HG03060 (cell line): ENCODE measurements at regions not wholly inside any gene's neighbourhood (a gene's known extent, or its start where the extent isn't known, plus 50 kb on each side); places are given as distances from the start of the nearest gene placed in this dataset.

Experiments
- ATAC-seq: cut with Tn5 transposase; IDR thresholded peaks from one replicate; pipeline ENCODE4 v1.9.1; 2021; ENCODE audit warnings: low read depth, moderate number of reproducible peaks; ENCODE audit not compliant: unreplicated experiment

DNA sequence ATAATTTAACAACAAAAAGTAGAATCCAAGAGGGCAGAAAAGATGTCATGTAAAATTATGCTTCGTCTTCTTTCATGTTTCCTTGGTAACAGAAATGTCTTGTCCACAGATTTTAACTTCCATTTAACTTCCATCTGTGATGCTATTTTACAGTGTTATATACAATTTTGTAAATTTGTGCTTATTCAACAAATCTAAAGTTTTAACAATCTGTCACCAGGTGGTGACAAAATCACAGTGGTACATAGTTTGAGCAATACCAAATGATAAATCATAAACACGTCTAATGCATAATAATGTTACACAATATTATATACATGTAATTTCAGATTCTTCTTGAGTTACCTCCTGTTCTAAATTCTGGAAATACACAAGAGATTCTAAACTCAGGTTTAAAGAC lies 784.4 kb upstream of the CELF2 start:
- no peak for ATAC-seq

- ATAC-seq: no peak
Observed at GRCh38 chr10:10235003-10235402, 782.7 kb upstream of the CELF2 start.

GRCh38 chr10:10247585-10247984 lies 770.1 kb upstream of the CELF2 start:
- ATAC-seq: no peak

- ATAC-seq: no peak
Observed at GRCh38 chr10:10256860-10257259, 760.8 kb upstream of the CELF2 start.

GRCh38 chr10:10259013-10259412 lies 758.7 kb upstream of the CELF2 start:
- ATAC-seq: no peak

- no peak for ATAC-seq
Observed at GRCh38 chr10:10270126-10271050, 747.3 kb upstream of the CELF2 start.

DNA sequence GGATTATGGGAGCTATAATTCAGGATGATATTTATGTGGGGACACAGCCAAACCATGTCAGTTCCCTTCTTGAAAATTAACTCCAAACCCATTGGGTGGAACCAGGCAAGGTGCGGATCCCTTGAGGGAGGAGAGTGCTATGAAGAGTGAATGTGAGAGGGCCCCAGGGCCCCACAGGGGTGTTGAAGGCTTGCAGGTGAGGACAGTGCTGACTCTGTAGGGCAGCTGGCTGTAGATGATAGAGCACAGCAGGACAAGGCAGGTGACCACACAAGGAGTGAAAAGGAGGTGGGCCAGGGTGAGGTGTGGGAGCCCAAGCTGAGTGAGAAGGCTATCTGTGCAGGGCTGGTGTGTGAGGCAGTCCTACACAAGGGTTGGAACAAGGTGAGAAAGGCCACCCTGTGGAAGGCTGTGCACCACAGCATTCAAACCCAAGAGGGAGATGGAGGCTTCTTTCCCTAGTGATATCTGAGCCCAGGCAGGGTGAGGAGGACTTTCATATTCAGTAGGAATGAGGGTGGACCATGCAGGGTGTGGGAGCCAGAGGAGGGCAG lies 746.0 kb upstream of the CELF2 start:
- ATAC-seq: no peak

DNA sequence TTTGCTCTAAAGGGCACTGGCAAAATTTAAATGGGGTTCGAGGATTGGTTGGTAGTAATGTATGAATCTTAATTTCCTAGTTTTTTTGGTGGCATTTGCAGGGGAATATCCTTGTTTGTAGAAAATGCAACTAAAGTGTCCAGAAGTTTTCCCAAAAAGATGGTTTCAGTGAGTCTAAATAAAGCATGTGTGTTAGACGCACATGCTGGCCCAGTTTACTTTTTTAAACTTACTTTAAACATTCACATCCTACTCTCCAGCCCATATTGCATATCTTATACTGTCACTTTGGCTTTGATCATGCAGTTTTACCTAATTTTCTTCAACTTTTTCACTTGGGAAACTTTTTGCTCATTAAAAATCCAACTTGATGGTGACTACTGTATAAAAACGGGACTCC lies 744.0 kb upstream of the CELF2 start:
- ATAC-seq: no peak

DNA sequence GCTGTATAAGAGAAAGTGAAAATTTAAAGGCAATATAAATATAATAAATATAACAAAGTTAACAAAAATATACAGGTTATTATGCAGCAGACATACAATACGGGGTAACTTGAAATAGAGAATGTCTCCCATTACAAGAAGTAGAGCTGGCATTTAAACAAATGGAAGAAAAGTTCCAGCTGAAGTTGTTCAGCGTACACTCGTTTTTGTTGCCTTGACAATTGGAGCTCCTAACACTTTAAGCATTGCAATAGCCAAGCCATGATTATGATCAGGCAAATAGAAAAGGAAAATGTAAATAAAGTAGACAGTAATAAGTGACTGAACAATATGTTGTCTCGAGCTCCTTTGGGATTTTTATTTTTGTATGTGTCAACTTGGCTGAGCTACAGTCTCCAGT lies 737.8 kb upstream of the CELF2 start:
- no peak for ATAC-seq

GRCh38 chr10:10292501-10292900 lies 725.2 kb upstream of the CELF2 start:
- ATAC-seq: no peak

DNA sequence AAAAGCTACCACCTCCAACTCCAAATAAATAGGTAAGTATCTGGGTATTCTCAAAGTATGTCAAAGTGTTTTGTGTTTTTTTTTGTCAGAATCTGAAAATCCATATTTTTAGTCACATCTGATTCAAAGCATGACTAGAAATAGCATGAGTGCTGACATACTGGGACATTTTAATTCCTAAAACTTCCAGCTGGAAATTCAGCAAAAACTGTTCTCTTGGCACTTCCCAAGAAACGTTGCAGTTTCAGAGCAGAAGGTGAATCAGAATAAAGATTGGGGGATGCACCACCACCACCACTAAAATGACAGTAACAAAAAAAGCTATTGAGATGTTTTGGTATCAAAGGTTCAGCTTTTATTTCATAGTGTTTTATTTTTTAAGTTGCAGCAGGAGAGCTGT lies 724.6 kb upstream of the CELF2 start:
- ATAC-seq: no peak

DNA sequence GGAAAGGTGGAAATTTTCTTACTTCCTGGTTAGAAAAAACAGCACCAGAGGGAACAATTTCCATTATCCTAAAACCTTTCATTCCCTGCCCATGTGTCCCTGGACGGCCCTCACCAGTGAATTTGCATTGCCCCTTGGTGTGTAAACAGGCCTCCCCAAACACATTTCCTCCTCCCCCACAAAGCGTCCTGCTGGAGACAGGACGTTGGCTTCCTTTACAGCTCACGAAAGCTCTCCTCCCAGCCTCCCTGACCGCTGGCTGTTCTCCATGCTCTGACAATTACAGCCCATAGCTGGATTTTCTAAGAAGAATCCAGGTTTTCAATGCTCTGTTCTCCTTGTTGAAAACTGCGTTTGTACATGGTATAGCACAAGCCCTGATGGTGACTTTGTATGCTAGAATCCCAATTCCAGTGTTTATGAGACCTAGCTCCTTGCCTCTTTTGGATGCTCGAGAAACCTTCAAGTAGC lies 724.2 kb upstream of the CELF2 start:
- ATAC-seq: no peak

DNA sequence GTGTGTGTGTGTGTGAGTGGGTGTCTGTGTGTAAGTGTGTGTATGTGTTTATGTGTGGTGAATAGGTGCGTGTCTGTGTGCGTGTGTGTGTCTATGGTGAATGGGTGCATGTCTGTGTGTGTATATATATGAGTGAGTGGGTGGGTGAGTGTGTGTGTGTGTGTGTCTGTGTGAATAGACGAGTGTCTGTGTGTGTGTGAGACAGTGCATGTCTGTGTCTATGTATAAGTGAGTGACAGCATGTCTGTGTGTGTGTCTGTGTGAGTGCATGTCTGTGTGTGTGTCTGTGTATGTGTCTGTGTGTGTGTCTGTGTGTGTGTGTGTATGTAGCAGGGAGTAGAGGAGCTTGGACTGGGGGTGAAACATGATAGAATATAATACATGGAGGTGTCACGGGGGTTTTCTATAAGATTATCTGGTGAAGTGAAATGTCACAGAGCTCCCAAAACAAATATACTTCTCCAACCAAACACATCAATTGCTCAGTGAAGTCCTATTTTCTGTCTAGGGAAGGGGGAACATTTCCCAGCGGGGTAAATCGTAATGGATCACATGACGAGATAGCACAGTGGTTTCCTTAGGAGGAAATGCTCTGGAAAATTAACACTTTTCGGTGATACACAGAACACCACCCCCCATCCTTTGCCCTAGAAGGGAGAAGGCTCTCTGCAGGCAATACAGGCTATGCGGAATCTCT lies 723.3 kb upstream of the CELF2 start:
- no peak for ATAC-seq

- no peak for ATAC-seq
Observed at GRCh38 chr10:10294881-10295529, 722.7 kb upstream of the CELF2 start.

DNA sequence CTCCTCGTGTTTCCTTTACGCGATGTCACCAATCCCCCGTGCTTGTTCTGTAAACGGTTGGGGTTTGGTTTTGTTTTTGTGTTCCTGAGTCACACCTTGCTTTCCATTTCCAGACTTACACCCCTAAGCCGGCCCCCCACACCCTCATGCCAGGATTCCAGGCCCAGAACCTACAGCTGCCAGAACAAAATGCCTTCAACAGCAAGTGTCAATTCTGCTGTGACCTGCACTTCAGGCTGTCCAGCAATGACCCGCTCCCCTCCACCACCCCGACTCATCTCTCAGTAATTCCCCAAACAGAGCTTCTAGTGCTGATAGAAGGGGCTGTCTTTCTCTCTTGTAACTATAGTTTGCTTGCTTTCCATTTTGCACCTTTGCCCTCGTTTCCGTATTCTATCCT lies 722.1 kb upstream of the CELF2 start:
- no peak for ATAC-seq

- no peak for ATAC-seq
Observed at GRCh38 chr10:10302689-10303088, 715.0 kb upstream of the CELF2 start.

DNA sequence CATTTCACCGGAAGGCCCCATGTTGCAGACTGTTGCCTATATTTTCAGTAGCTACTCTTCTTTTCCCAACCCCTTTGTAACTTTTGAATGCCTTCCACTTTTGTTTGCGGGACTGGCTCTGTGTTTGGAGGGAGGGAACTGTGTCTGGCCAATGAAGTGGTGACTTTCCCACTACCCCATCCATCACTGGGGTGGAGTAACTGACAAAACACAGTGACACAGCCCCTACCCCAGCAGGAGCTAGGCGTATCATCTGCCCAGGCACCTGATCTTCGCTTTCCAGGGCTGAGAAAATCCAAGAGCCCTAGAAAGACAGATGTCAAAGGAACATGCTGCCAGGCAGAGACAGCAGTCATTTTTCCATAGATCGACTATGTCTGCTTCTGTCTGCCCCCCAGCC lies 710.6 kb upstream of the CELF2 start:
- ATAC-seq: no peak

DNA sequence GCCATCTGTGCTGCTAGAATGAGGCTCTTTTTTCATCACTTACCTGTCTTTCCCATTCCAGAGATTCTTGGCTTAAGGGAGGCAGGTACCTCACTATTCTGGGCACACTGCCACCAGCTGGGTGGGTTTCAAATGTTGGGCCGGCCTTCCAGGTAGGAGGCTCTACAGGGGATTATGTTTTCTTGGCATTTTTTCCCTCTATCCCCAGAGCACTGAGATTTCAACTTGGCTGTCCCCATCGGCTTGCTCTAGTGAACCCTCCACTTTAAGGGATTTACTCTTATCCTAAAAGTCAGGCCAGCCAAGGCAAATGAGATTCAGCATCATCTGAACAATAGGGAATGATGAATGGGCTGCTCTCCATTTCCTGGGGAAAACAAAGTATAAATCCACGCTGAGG lies 710.1 kb upstream of the CELF2 start:
- ATAC-seq: no peak

- ATAC-seq: no peak
Observed at GRCh38 chr10:10310498-10310897, 707.2 kb upstream of the CELF2 start.

GRCh38 chr10:10311966-10312365 lies 705.7 kb upstream of the CELF2 start:
- ATAC-seq: no peak
